C4-2B (cell line): ENCODE measurements at regions not wholly inside any gene's neighbourhood (a gene's known extent, or its start where the extent isn't known, plus 50 kb on each side); places are given as distances from the start of the nearest gene placed in this dataset.

Experiments used
- CTCF ChIP-seq: fragments of 450-650 bp; conservative IDR thresholded peaks from 2 replicates; pipeline ENCODE4 v1.5.1; 2017; ENCODE audit warnings: mild to moderate bottlenecking
- ZFX ChIP-seq: fragments of 450-650 bp; IDR thresholded peaks from 2 replicates; pipeline ENCODE4 v1.6.1; 2017

- no peak for TF ChIP-seq CTCF
- TF ChIP-seq ZFX: no peak
These were observed 82.2 kb upstream of the RMST start for GRCh38 chr12:97380440-97380839.
